COLO668 (cell line): ENCODE measurements at regions not wholly inside any gene's neighbourhood (a gene's known extent, or its start where the extent isn't known, plus 50 kb on each side); places are given as distances from the start of the nearest gene placed in this dataset.
A peak's percentile ranks its signal among the peaks of the same experiment; 100 is the strongest.

Experiments used
- DNase-seq: peaks from one replicate; lab custom pipeline; 2025; ENCODE audit not compliant: unreplicated experiment; lab: John Stamatoyannopoulos, UW

- DNase-seq, result no peak
Measured at GRCh38 chr7:41110186-41110585, 592.7 kb downstream of the INHBA start.

GRCh38 chr7:41108821-41109220 lies 594.1 kb downstream of the INHBA start:
- no peak for DNase-seq

- no peak for DNase-seq
Measured at GRCh38 chr7:41107938-41108448, 594.9 kb downstream of the INHBA start.

DNA sequence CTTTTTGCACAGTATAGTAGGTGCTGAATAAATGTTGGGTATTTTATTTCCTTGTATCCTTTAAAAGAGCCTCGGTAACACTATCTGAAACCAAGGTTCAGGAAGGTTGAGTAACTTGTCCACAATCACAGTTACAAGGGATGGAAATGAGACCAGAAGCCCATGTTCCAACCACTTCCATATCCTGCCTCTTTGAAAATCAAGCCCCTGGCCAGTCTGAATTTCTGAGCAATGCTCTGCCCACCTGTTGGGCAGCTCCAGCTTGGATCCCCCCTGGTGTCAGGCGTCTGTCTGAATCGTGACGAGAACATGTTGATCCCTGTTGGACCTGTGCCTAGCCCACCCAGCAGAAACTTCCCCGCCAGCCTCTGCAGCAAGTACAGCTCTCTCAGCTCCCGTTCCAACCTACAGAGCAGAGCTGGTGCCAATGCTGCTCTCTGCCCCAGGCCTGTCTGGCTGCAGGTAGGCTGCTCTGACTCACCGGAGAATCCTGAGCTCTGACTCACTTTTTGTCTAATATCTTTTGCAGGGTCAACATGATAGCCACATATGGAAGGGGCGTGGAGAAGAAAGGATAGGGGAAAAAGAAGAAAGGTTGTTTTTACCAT lies 595.5 kb downstream of the INHBA start:
- no peak for DNase-seq

DNA sequence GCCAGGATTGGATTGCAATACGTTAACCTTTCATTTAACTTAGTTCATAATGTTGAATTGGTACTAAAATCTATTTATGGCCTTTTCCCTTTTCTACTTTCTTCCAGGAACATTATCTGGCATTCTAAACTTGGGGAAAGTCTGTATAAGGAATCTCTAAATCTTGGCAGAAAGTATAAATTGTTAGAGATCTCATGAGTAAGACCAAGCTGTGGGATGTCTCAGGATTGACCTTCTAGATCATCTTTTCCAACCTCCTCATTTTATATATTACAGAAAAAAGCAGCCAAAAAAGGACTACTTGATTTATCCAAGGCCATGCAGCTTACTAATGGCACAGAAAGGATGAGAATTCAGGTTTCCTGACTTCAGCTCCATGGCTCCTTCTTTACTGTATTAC lies 598.3 kb downstream of the INHBA start:
- DNase-seq, result no peak

- DNase-seq, result no peak
Measured at GRCh38 chr7:41103331-41103730, 599.6 kb downstream of the INHBA start.

DNA sequence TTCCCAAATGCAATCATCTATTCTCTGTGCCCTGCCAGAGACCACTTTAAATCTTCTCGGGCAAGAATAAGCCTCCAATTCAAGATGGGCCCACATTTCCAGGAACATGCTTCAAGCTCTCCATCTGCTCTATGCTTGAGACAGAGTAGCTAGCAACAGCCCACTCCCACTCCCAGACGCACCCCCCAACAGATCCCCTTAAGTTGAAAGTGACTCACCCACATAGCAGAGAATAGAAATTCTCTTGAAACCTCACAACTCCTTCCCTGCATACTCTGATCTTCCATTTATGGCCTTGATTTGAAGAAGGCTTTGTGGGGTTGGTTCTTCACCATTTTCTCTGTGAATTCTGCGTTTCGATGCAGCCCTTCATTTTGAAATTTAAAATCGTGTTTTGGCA lies 604.0 kb downstream of the INHBA start:
- DNase-seq, result no peak

- DNase-seq, result no peak
Measured at GRCh38 chr7:41098402-41098801, 604.5 kb downstream of the INHBA start.

DNA sequence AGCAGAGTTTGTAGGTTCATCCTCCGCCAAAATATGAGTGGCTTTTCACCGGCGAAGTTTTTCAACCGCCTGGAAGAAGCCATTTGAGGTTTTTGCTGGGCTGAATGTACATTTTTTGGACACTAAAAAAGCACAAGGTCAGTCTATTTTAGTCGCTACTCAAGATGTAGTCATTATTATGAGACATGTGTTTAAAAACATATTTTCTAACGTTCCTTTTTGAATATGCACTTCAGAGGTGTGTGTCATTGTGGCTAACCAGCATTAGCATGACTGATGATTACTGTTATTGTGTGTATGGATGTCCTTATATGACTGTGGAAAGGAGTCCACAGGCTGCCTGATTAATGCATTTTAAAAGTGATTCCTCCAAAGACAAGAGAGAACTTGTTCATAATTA lies 605.4 kb downstream of the INHBA start:
- DNase-seq, result no peak

GRCh38 chr7:41096917-41097316 lies 606.0 kb downstream of the INHBA start:
- DNase-seq, result no peak

DNA sequence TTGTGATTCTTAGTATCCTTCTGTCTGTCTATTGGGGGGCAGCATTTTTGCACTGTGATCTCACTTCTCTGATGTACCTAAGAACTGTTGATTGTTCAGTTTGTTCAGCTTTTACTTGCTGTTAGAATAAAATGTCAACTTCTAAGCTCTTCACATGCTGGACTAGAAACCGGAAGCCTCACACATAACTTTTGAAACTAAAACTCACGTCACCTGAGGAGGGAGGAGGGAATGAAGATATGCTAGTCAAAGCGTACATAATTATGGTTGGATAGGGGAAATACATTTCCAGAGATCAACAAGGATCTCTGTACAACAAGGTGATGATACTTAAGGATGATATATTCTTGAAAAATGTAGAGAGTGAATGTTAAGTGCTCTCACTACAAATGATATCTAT lies 609.7 kb downstream of the INHBA start:
- no peak for DNase-seq

GRCh38 chr7:41085244-41085643 lies 617.6 kb downstream of the INHBA start:
- DNase-seq, result no peak

GRCh38 chr7:41084381-41084780 lies 618.5 kb downstream of the INHBA start:
- DNase-seq, result no peak

- no peak for DNase-seq
Measured at GRCh38 chr7:41069635-41070034, 633.3 kb downstream of the INHBA start.

- DNase-seq, result no peak
Measured at GRCh38 chr7:41067576-41067975, 635.3 kb downstream of the INHBA start.

DNA sequence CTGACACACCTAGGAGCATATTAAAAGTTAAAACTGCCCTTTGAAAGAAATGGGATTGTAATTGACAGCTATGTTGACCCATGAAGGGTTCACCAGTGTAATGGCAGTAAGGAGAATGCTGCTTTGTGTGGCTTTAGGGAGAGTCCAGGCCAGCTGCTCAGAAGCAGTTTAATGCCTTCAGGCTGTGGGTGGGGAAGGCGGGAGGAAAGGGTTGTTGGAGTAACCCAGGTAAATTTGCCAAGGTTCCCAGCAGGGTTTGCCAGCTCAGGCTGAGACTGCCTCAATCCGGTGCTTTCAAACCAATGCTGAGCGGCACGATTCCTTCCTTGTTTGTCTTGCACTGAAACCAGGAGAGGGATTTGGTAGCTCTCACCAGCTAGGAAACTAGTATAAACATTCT lies 637.2 kb downstream of the INHBA start:
- peak; percentile 50 for DNase-seq

DNA sequence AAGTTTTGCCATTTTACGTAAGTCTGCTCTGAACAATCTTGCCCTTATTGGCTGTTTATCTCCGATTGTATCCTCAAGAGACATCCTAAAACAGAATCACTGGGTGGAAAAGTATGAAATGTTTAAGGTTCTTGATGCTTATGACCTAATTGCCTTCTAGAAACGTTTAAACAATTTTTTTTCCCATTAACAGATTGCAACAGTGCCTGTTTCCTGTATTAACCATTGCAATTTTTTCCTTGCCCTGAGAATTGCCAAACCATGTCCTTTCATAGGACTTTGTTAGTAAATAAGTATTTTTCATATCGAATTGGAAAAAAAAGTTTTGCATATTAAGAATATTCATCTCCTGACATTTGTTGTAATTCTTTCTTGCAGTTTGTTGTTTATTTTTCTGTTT lies 639.8 kb downstream of the INHBA start:
- DNase-seq, result no peak

GRCh38 chr7:41060796-41061195 lies 642.1 kb downstream of the INHBA start:
- DNase-seq, result no peak

DNA sequence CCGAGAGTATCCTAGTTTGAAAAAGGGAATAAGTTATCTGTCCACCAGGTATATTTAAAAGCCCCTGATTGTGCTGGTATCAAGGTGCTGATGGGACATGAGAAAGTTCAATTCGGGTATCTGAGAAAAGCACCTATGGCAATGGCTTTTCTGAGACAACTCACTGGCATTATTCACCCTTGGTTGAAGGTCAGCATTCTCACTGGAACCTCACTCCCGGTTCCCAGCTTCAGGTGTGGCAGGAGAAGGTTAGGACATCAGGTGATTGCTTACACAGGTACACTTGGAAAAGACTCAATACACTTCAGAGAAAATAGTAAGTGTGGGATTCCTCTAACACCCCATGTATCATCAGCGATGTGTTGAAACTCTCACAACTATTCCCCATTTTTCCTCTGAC lies 643.1 kb downstream of the INHBA start:
- no peak for DNase-seq

GRCh38 chr7:41058986-41059741 lies 643.7 kb downstream of the INHBA start:
- peak; percentile 73 for DNase-seq

GRCh38 chr7:41054960-41055661 lies 647.8 kb downstream of the INHBA start:
- peak; percentile 31 for DNase-seq

- DNase-seq, result no peak
Measured at GRCh38 chr7:41053820-41054219, 649.1 kb downstream of the INHBA start.
